PC-3 (cell line): ENCODE measurements at regions not wholly inside any gene's neighbourhood (a gene's known extent, or its start where the extent isn't known, plus 50 kb on each side); places are given as distances from the start of the nearest gene placed in this dataset.

Experiments used
- EZH2 ChIP-seq: fragments of 300-600 bp; sonication (generic); IDR thresholded peaks from one replicate; pipeline ENCODE4 v1.6.1; 2017; ENCODE audit warnings: antibody characterized with exemption, mild to moderate bottlenecking, low read length; ENCODE audit not compliant: unreplicated experiment
- EZH2phosphoT487 ChIP-seq: fragments of 300-600 bp; sonication (generic); IDR thresholded peaks from 2 replicates; pipeline ENCODE4 v1.6.1; 2018; ENCODE audit warnings: mild to moderate bottlenecking, antibody characterized with exemption, low read length, borderline replicate concordance
- TF ChIP-seq, protein P1 (sequence below): fragments of 300-600 bp; sonication (generic); conservative IDR thresholded peaks from 2 replicates; pipeline ENCODE4 v1.5.1; 2017; ENCODE audit warnings: antibody characterized with exemption, low read depth, mild to moderate bottlenecking, low read length

DNA sequence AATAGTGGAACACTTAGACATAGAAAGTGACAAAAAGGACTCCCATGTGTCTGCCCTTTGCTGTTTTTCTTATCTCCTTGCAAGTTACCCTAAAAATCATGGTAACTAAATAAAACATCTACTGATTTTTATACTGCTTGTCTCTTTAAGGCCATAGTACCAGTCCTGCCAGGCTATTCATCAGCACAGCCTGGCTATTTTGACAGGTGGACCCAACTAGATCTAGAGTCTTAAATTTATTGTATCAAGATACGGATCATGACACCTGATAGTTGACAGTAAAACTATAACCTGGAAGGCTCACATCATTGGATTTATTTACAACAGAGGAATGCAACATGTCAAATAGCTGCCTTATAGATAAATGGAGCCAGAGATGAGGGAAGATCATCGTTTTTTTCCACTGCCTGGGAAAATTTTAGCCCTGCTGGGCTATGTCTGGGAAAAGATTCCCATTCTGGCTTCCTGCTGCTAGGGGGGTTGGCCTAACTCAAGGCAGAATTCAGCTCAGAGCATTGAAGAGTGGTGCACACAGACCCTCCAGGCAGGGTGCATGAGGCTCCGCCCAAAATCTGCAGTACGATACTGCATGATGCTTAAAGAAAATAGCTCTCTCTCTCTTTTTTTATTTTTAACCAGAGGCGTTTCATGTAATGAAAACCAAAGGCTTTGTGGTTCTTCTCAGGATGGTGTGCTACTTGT, 292.0 kb upstream of the FZD8 start:
- TF ChIP-seq, protein P1, sequence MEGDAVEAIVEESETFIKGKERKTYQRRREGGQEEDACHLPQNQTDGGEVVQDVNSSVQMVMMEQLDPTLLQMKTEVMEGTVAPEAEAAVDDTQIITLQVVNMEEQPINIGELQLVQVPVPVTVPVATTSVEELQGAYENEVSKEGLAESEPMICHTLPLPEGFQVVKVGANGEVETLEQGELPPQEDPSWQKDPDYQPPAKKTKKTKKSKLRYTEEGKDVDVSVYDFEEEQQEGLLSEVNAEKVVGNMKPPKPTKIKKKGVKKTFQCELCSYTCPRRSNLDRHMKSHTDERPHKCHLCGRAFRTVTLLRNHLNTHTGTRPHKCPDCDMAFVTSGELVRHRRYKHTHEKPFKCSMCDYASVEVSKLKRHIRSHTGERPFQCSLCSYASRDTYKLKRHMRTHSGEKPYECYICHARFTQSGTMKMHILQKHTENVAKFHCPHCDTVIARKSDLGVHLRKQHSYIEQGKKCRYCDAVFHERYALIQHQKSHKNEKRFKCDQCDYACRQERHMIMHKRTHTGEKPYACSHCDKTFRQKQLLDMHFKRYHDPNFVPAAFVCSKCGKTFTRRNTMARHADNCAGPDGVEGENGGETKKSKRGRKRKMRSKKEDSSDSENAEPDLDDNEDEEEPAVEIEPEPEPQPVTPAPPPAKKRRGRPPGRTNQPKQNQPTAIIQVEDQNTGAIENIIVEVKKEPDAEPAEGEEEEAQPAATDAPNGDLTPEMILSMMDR, result no peak
- TF ChIP-seq EZH2phosphoT487 (no peak), EZH2 (no peak)
